ENCODE measurements at regions not wholly inside any gene's neighbourhood (a gene's known extent, or its start where the extent isn't known, plus 50 kb on each side); places are given as distances from the start of the nearest gene placed in this dataset.

DNA sequence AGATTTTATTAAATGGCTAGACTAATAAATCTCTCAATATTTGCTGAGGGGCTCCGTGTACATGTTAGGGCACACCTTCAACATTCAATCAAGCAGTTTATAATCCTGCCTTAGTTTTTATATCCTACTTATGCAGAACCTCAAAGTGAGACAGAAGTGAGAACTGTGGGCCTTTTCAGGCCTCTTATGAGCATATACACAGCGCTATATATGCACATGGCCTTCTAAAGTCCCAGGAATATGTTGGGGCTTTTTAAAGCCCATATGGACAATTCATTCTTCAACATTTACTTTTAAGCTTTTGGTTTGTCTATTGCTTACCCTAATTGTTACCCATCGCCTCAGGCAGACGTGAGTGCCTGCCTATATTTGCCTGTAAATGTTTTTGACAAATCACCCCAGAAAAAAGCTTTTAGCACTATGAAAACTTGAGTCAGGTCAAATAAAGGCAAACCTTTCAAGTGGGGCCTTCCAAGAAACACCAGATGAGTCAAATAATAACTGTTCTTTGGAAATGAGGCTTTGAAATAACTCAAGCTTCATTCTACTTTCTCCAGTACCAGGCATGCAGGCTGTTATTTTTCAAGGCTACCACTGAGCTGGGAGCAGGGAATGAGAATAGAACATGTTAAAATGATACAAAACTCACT, 58.2 kb downstream of the ESM1 start:
- Histone ChIP-seq H3K9me3 (peaks cover 0 to 21% (median 10%) of the 10 kb centered on the region in 4 donors), H3K27ac (no peak overlapping the region), H3K4me3 (no peak overlapping the region), H3K4me1 (no peaks in the 10 kb centered on the region), H3K27me3 (peaks cover 0 to 5% (median 0%) of the 10 kb centered on the region in 3 donors), H3K36me3 (no peaks in the 10 kb centered on the region)
- TF ChIP-seq POLR2AphosphoS5 (IDR thresholded peaks at IDR 0.05) (no peak), POLR2A (IDR thresholded peaks at IDR 0.05) (no peak), EP300 (IDR thresholded peaks at IDR 0.05) (no peak), CTCF (IDR thresholded peaks at IDR 0.05) (no peak)
- intact Hi-C loops (cut with DNase I; ENCODE audit: low total_unique reads) = no loop called here
- no peak for DNase-seq
- 59 to 67% (median 62%) methylated on average over 4 of the region's 4 CpGs for WGBS, 5 donors

GRCh38 chr5:54924487-54924886, 60.9 kb downstream of the ESM1 start:
- Histone ChIP-seq H3K27ac (no peak overlapping the region), H3K27me3 (peaks cover 0 to under 1% (median 0%) of the 10 kb centered on the region in 3 donors), H3K9me3 (peaks cover 0 to 22% (median 11%) of the 10 kb centered on the region in 4 donors), H3K36me3 (no peaks in the 10 kb centered on the region), H3K4me1 (no peaks in the 10 kb centered on the region), H3K4me3 (no peak overlapping the region)
- TF ChIP-seq CTCF (IDR thresholded peaks at IDR 0.05) (no peak), POLR2A (IDR thresholded peaks at IDR 0.05) (no peak), EP300 (IDR thresholded peaks at IDR 0.05) (no peak), POLR2AphosphoS5 (IDR thresholded peaks at IDR 0.05) (no peak)
- DNase-seq = no peak
- intact Hi-C loops (cut with DNase I; ENCODE audit: low total_unique reads) = no loop called here

DNA sequence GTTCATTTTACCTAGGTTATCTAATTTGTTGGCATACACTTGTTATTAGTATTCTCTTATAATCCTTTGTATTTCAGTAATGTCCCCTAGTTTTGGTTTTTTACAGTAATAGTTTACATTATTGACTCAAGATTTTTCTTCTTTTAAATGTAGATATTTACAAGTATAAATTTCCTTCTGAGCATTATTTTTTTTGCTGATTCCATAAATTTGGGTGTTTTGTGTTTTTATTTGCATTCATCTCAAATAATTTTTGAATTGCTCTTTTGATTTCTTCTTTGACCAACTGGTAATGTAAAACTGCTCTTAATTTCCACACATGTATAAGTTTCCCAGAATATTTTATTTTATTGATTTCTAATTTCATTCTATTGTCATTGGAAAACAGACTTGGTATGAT, 68.1 kb downstream of the ESM1 start:
- no peak overlapping the region for H3K27ac ChIP-seq
- no peak for DNase-seq
- H3K36me3 ChIP-seq = no peaks in the 10 kb centered on the region
- intact Hi-C loops (cut with DNase I; ENCODE audit: low total_unique reads) = no loop called here
- H3K9me3 ChIP-seq = peaks cover 0 to 11% (median 0%) of the 10 kb centered on the region in 4 donors
- TF ChIP-seq CTCF (IDR thresholded peaks at IDR 0.05) (no peak), POLR2AphosphoS5 (IDR thresholded peaks at IDR 0.05) (no peak), POLR2A (IDR thresholded peaks at IDR 0.05) (no peak), EP300 (IDR thresholded peaks at IDR 0.05) (no peak)
- peaks cover 0 to 9% (median 0%) of the 10 kb centered on the region in 3 donors for H3K27me3 ChIP-seq
- H3K4me3 ChIP-seq = no peak overlapping the region
- H3K4me1 ChIP-seq = peaks cover 0 to 13% (median 4%) of the 10 kb centered on the region in 4 donors

- intact Hi-C loops (cut with DNase I; ENCODE audit: low total_unique reads) = no loop called here
- TF ChIP-seq CTCF (IDR thresholded peaks at IDR 0.05) (no peak), POLR2AphosphoS5 (IDR thresholded peaks at IDR 0.05) (peak in 2 of 3 donors; percentile 16 to 19)
- H3K27ac ChIP-seq = peak overlapping the region in 4 of 5 donors; percentile 18 to 62 (median 39)
- peaks cover 0 to 9% (median 0%) of the 10 kb centered on the region in 4 donors for H3K9me3 ChIP-seq
- H3K4me3 ChIP-seq = no peak overlapping the region
- peaks cover 0 to 9% (median 0%) of the 10 kb centered on the region in 3 donors for H3K27me3 ChIP-seq
- no peaks in the 10 kb centered on the region for H3K36me3 ChIP-seq
- peak in 1 of 2 donors; percentile 38 for DNase-seq
- 14 to 30% (median 20%) methylated on average over 3 of the region's 3 CpGs for WGBS, 5 donors
- H3K4me1 ChIP-seq = peaks cover 0 to 13% (median 4%) of the 10 kb centered on the region in 4 donors
These were observed 69.8 kb downstream of the ESM1 start for GRCh38 chr5:54915466-54916027.

All from stomach (tissue), 8 donors.